ENCODE measurements at regions not wholly inside any gene's neighbourhood (a gene's known extent, or its start where the extent isn't known, plus 50 kb on each side); places are given as distances from the start of the nearest gene placed in this dataset.
"Not testable (repeated sequence)": the region's sequence is repeated elsewhere in the genome, so short reads cannot be mapped to it uniquely, and the experiment has no call there.

- DNase-seq: not testable (repeated sequence)
These were observed 1119.0 kb downstream of the NXPH1 start for GRCh38 chr7:9552431-9552830.

DNA sequence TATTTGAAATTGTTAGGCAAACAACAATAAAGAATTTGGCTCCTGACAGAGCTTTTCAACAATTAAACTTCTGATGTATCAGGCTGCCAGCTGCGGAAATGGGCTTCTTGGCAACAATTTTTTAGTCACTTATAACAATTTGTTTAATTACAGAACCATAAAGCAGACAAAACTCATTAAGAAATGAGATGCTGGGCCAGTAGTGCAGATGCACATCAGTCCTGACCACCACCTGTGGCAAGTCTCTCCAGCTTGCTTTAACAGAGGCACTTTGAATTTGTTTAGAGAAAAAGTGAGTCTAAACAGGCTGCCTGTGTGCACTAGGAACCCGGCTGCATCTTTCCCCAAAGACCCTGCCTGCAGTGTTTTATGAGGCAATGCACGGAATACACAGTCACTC is 1124.4 kb downstream of the NXPH1 start:
- DNase-seq: peak; percentile 93

GRCh38 chr7:9575716-9576115 is 1142.3 kb downstream of the NXPH1 start:
- no peak for DNase-seq

- DNase-seq: no peak
These were observed 1149.4 kb downstream of the NXPH1 start for GRCh38 chr7:9582824-9583223.

GRCh38 chr7:9598411-9598810 is 1165.0 kb downstream of the NXPH1 start:
- no peak for DNase-seq

- no peak for DNase-seq
These were observed 1167.6 kb downstream of the NXPH1 start for GRCh38 chr7:9600974-9601373.

- DNase-seq: no peak
These were observed 1169.9 kb downstream of the NXPH1 start for GRCh38 chr7:9603291-9603690.

- DNase-seq: no peak
These were observed 1175.2 kb downstream of the NXPH1 start for GRCh38 chr7:9608560-9608959.

DNA sequence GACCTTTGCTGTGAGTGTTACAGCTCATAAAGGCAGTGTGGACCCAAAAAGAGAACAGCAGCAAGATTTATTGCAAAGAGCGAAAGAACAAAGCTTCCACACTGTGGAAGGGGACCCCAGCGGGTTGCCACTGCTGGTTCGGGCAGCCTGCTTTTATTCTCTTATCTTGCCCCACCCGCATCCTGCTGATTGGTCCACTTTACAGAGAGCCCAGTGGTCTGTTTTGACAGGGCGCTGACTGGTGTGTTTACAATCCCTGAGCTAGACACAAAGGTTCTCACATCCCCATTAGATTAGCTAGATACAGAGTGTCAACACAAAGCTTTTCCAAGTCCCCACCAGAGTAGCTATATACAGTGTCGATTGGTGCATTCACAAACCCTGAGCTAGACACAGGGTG is 1187.5 kb downstream of the NXPH1 start:
- not testable (repeated sequence) for DNase-seq

GRCh38 chr7:9621306-9621902 is 1188.0 kb downstream of the NXPH1 start:
- not testable (repeated sequence) for DNase-seq

DNA sequence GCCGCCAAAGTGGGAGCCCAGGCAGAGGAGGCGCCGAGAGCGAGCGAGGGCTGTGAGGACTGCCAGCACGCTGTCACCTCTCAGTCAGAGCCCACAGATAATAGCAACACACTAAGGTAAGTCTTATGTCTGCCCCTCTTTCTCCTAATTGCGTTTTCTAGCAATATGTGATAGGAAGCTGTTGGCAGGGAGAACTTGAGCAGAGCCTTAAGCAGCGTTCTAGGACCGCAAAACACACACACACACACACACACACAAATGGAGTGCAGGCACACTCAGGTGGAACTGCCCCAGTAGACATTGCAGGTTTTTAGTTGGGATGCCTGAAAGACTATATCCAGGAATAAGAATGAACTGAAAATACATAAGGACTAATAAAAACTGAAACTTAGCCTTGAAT is 1188.5 kb downstream of the NXPH1 start:
- DNase-seq: no peak

DNA sequence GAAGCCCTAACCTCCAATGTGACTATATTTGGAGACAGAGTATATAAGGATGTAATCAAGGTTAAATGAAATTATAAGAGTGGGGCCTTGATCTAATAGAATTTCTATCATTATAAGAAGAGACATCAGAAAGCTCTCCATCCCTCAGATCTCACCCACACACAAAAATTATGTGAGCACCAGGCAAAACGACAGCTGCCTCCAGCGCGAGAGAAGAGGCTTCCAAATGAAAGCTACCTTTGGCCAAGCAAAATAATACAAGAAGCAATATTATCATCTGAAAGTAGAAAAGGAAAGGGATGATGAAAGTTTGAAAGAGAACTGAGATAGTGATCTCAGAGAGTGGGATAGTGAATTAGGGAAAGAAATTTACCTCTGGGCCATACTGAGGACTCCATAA is 1192.5 kb downstream of the NXPH1 start:
- no peak for DNase-seq

DNA sequence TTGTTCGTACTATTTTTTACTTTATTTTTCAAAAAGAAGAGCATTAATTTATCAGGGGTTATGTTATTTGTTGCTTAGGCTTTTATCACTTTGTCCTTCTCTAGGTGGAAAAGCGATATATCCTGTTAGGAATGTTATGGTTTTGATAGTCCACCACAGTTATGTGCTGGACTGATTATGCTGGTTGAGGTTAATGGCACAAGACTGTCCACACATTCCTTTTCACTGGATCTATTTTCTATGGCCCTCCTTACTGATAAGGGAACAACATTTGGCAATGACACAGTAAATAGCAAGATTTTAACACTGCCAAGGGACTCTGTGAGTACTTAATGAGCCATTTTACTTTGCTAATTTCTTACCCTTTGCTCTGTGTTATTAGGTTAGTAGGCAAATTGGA is 1212.3 kb downstream of the NXPH1 start:
- no peak for DNase-seq

DNA sequence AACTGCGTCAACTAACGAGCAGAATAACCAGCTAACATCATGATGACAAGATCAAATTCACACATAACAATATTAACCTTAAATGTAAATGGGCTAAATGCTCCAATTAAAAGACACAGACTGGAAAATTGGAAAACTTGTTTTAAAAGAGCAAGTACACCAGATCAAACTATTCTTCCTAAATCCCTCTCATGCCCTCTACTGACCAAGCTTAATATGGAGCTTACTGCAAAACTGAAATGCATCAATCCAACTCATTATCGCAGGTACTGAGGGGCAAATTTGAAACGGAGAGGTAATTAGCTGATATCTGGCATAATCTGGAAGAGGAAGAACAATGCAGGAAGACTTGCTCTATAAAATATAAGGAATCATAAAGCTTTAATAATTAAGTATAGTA is 1223.8 kb downstream of the NXPH1 start:
- DNase-seq: no peak

DNA sequence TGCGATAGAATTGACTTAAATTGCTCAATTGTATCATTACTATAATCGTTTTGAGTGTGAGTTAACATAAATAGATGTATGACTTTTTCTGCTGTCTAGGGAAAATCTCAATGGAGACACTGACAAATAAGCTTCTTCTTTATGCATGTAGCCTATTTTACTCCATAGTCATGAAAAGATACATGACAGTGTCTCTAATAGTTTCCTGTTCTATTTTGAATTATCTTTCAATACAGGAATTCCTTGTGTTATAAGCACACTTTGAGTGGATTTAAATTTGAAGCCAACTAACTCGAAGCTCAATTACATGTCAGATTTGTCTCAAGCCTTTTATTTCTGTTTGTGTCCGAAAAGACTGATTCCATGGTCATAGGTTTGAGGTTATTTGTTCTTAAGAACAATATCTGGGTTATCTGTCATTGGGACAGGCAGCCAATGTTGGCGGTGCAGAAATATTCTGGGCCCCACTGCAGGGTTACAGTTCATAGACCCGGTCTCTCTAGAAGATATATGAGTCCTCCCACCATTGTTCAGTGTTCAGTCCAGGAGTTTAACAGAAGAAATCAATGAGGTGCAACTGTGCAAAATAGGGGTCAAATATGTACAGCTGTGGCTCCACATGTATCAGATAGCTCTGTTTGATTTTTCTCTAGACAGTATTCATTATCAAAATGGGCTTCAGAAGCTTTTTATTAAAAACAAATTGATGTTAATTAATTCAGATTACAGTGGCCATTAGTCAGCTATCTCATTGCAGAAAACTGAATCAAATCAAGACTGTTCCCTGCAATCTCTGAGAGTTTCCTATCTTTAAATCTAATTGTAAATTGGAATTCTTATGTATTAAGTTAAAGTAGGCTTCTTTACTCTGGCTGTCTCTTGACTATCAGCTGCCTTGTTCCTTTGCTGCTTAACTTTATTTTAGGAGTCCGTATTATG is 1238.8 kb downstream of the NXPH1 start:
- no peak for DNase-seq

DNA sequence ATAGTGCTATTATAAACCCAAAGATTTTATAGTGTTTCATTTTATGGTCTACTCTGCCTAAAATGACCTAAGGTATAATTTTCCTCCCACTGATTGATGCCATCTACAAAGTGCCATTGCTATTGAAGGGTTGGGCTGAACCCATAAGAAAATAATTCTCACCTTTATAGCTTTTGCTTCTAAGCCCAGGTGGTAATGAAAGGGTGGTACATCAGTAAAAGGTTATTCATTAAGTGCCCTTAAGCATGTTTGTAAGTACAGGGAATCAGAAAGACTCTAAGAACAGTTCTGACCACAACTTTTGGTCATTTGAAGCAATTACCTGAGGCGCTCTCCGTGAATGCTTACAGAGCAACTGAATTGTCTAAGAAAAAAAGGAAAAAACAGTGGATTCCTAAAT is 1247.3 kb downstream of the NXPH1 start:
- no peak for DNase-seq

GRCh38 chr7:9681284-9681683 is 1247.9 kb downstream of the NXPH1 start:
- DNase-seq: no peak

GRCh38 chr7:9691286-9691685 is 1257.9 kb downstream of the NXPH1 start:
- DNase-seq: no peak

DNA sequence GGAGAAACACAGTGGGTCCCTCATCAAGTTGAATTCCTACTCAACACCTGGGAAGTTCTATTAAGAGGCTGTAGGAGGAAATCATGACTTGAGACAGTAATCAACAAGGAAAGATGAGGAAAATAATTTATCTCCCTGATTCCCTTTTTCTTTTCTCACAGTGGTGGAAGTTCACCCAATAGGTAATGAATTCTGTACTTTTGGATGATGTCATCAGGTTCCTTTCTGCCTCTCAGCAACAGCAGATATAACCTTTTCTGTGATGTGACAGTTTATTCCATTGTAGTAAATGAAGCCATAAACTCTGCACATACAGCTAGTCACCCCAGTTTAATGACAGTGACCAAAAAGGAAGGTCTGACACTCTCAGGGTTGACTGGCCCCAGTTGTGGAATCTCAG is 1265.0 kb downstream of the NXPH1 start:
- DNase-seq: no peak

DNA sequence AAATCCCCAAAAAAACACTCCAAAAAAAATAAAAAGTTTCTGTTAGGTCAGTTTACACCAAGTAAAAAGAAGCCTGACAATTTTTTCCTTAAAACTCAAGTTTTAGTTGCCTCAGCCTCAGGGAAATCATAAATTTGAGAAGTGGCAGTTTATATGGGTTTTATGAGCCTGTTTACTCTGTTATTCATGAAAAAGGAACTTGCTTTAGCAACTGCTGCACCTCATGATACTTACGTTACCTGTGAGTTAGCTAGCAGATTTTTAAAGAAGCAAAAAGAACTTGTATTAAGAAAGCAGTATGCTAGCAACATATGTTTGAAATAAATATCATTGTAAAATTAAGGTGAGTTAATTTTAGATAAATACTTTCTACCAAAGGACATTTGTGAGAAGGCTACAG is 1264.5 kb upstream of the PHF14 start:
- DNase-seq: no peak

DNA sequence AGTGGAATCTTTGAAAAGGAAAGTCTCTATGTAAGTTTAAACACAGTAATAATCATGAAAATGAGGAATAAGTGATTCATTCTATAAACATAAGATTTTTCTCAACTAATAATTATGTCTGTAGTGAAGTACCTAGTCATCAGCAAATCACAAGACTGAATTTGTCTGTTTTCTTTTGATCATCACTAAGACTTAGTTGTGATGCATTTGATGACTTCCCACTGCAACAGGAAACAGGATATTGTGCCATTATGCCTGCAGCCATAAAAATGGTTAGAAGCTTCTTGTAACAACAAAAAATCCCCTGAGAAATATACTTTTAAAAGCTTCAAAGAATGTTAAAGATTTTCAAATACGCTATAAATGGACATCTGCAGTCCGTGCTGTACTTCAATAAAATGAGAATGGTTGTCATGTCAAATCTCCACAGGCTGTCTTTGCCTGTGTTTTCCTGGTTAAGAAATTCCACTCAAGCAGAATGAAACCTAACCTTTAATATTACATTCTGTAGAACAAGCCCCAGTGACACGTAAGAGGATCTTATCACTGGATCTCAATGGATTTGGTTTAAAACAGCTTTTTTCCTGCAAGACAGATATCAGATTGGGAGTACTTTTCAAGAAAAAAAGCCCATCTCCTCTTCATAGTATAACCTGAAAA is 1262.3 kb upstream of the PHF14 start:
- no peak for DNase-seq

- DNase-seq: peak; percentile 31
These were observed 1255.5 kb upstream of the PHF14 start for GRCh38 chr7:9718071-9718661.

- DNase-seq: no peak
These were observed 1254.4 kb upstream of the PHF14 start for GRCh38 chr7:9719303-9719702.

- no peak for DNase-seq
These were observed 1254.0 kb upstream of the PHF14 start for GRCh38 chr7:9719721-9720120.
